ENCODE measurements at regions not wholly inside any gene's neighbourhood (a gene's known extent, or its start where the extent isn't known, plus 50 kb on each side); places are given as distances from the start of the nearest gene placed in this dataset.
"Not testable (repeated sequence)": the region's sequence is repeated elsewhere in the genome, so short reads cannot be mapped to it uniquely, and the experiment has no call there.

DNA sequence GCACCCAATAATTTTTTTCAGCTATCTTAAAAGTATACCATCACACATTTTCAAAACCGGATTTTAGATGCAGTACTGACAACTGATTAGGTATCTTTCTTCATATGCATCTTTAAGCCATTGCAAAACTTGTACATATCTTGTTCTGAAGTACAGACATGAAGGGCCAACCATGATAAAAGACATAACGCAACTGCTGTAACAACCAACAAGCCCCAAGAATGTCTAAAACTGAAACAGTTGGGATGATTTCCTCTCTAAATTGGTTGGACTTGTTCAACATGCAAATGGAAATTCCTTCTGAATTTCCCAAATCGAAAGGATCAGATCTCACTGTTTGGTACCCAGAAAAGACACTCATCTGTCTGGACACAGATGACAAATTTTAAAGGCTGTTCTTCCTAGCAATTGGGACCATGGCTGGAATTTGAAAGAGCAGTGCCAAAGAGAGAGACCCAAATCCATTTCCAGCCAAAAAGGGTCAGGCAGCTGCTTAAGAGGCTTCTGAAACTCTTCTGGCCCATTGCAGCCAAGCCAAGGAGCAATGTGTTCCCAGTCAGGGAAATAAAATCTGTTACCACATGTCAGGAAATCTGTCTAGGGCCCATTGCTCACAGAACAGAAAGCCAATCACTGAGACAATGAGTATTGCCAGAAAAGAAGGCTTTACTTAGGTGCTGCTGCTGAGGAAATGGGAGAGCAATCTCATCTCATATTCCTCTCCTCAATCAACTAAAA, 1122.4 kb upstream of the USP15 start:
- DNase-seq (ENCODE audit: extremely low read depth, low read depth), result no peak

DNA sequence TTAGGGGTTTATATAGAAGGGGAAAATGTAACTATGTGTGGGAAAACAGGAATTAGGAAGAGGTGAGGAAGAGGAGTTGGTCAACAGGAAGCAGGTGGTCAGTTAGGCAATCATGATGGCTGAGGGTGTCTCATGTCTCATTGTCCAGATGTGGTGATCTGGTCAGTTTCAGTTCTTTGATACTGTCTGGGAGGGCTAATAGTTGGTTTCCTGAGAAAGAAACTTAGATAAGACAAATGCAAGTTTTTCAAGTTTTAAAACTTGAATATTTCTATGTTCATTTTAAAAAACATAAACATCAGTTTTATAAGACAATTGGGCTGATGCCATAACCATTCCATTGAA, 1121.8 kb upstream of the USP15 start:
- no peak for DNase-seq (ENCODE audit: extremely low read depth, low read depth)

- no peak for DNase-seq (ENCODE audit: extremely low read depth, low read depth)
Measured at GRCh38 chr12:61161961-61162360, 1098.2 kb upstream of the USP15 start.

DNA sequence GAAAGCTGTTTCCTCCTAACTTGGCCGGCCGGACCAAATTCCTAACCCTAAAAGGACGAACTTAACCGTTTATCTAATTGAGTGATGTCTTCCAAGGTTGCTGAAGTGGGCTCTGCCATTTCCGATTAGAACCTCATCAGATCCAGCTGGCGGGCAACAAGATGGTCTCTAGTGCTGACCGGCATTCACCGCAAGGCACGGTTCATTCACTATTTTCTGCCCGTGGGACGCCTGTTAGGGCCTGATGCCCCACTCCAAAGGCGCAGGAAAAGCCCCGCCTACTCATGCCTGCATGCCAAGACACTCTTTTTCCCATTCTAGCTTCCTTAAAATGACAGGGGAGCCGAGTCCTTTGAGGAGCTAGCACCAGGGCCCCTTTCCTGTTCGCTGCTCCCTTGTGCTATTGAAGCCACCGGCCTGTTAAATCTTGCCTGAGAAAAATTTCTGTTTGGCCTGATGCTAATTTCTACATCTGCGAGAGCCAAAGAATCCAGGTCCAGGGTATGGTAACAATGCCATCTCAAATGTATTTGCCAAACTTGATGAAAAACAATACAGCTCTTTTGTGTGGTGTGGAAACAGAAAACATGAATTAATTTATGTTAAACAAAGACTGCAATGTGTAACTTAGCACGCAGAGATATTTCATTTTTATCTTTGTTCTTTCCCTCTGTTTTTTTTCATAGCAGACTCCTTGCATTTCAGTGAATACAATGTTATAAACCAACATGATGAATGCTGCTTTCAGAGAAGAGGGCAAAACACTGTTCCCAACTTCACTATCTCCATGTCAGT, 1071.2 kb upstream of the USP15 start:
- DNase-seq (ENCODE audit: extremely low read depth, low read depth), result no peak

GRCh38 chr12:61213646-61214045, 1046.6 kb upstream of the USP15 start:
- no peak for DNase-seq (ENCODE audit: extremely low read depth, low read depth)

- DNase-seq (ENCODE audit: extremely low read depth, low read depth), result no peak
Measured at GRCh38 chr12:61220337-61220736, 1039.9 kb upstream of the USP15 start.

- no peak for DNase-seq (ENCODE audit: extremely low read depth, low read depth)
Measured at GRCh38 chr12:61232040-61232439, 1028.2 kb upstream of the USP15 start.

- DNase-seq (ENCODE audit: extremely low read depth, low read depth), result no peak
Measured at GRCh38 chr12:61250303-61250702, 1009.9 kb upstream of the USP15 start.

- DNase-seq (ENCODE audit: extremely low read depth, low read depth), result no peak
Measured at GRCh38 chr12:61251076-61251475, 1009.1 kb upstream of the USP15 start.

- no peak for DNase-seq (ENCODE audit: extremely low read depth, low read depth)
Measured at GRCh38 chr12:61254225-61254624, 1006.0 kb upstream of the USP15 start.

DNA sequence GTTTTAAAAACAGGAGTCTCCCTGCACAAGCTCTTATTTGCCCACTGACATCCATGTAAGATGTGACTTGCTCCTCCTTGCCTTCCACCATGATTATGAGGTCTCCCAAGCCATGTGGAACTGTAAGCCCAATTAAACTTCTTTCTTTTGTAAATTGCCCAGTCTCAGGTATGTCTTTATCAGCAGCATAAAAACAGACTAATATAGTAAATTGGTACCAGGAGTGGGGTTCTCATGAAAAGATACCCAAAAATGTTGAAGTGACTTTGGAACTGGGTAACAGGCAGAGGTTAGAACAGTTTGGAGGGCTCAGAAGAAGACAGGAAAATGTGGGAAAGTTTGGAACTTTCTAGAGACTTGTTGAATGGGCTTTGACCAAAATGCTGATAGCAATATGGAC, 995.9 kb upstream of the USP15 start:
- not testable (repeated sequence) for DNase-seq (ENCODE audit: extremely low read depth, low read depth)

- DNase-seq (ENCODE audit: extremely low read depth, low read depth), result no peak
Measured at GRCh38 chr12:61267474-61267873, 992.7 kb upstream of the USP15 start.

GRCh38 chr12:61272441-61272840, 987.8 kb upstream of the USP15 start:
- DNase-seq (ENCODE audit: extremely low read depth, low read depth), result no peak

DNA sequence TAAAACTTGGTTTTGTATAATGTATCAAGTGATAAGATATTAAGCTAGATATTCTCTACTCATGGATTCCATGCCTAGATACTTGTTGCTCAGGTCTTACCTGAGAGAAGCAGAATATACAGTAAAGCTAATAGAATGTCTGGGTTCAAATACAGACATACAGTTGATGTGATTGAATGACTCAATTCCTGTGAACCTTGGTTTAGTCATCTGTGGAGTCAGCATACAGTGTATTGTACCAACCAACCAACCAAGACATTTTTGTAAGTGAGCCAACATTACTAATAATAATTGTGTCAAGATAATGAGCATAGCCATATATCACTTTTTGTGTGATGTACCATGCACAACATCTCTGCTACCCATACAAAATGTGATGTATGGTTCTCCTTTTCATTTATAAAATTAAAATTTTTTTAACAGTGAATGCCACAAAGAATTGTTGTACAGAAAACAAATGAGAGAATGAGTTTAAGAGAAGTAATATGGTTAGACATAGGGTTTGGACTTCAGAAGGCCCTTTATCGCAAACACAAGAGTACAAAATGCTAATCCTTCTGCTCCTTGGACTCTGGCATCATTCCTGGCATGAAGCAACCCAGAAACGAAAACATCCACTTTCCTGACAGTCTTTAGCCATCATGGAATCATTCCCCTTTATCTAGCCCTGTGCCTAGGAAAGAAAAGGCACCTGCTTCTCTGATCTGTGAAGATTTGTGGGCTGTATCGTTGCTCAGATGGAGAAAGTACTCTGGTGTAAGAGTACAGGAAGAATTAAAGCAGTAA, 977.2 kb upstream of the USP15 start:
- DNase-seq (ENCODE audit: extremely low read depth, low read depth), result no peak

GRCh38 chr12:61290473-61290872, 969.7 kb upstream of the USP15 start:
- no peak for DNase-seq (ENCODE audit: extremely low read depth, low read depth)

GRCh38 chr12:61291647-61292046, 968.6 kb upstream of the USP15 start:
- no peak for DNase-seq (ENCODE audit: extremely low read depth, low read depth)

GRCh38 chr12:61294011-61294410, 966.2 kb upstream of the USP15 start:
- not testable (repeated sequence) for DNase-seq (ENCODE audit: extremely low read depth, low read depth)

GRCh38 chr12:61301817-61302216, 958.4 kb upstream of the USP15 start:
- DNase-seq (ENCODE audit: extremely low read depth, low read depth), result no peak

GRCh38 chr12:61302282-61302681, 957.9 kb upstream of the USP15 start:
- no peak for DNase-seq (ENCODE audit: extremely low read depth, low read depth)

DNA sequence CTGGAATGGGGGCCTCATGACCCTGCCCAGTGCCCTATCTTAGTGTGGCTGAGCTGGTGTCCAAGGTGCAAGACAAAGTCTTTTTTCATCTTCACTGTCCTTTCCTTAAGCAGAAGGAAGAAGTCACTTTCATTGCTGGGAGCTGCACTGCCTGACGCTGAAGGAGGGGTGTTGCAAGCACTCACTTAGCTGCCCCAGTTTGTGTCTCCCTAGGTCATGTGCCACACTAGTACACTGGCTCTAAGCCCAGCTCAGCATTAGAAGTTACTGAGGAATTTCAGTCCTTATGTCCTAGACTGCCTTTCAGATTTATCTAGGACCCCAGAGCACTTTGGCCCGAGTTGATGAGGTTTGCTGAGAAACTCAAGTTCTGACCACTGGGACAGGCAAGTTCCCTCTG, 952.0 kb upstream of the USP15 start:
- no peak for DNase-seq (ENCODE audit: extremely low read depth, low read depth)

GRCh38 chr12:61311413-61311812, 948.8 kb upstream of the USP15 start:
- no peak for DNase-seq (ENCODE audit: extremely low read depth, low read depth)

DNA sequence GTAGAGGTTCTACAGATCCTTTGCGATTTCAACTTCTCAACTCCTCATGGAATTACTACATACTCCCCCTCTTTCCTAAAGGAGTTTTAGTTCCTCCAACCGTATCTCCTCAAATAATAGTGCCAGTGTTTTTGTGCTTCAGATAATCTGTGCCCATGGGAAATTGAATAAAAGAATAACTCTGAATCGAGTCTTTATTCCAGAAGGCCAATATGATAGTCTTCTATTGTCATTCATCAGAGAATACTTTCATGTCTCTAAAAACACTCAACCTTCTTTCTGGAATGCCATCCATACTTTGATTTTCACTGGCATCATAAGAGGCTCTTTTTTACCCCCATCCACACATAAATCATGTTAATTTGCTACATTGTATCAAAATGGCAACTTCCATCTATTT, 911.3 kb upstream of the USP15 start:
- DNase-seq (ENCODE audit: extremely low read depth, low read depth), result no peak
